Stimulated activated CD4-positive, alpha-beta T cell treated with anti-CD3 and anti-CD28 coated beads, Interleukin-12 subunit alpha, Interleukin-12 subunit beta, amount 100 ng/mL, for 4 hours (primary cell): ENCODE measurements at regions not wholly inside any gene's neighbourhood (a gene's known extent, or its start where the extent isn't known, plus 50 kb on each side); places are given as distances from the start of the nearest gene placed in this dataset.
"Not testable (repeated sequence)": the region's sequence is repeated elsewhere in the genome, so short reads cannot be mapped to it uniquely, and the experiment has no call there.

ENCODE experiments used
- DNase-seq: peaks from one replicate; pipeline ENCODE4 v3.0.0-alpha.2; 2020

- no peak for DNase-seq
Measured at GRCh38 chr2:14996351-14997014, 364.0 kb downstream of the LRATD1 start.

DNA sequence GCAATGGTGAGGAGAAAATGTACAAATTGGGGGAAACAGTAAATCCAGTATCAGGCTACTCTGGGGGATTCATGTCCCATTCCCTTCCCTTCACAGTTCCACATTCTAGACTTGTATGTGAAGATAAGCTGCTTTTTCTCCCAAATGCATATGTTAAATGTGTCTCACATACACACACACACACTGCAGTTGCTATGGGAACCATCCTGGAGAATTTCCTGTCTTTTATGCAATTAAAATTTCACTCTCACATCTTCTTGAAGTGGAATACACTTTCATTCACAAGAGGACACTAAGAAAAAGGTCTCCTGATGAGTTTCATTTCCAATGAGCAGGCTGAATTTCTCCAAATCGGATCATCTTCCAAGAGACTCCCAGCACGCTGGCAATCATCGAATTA is 366.0 kb downstream of the LRATD1 start:
- DNase-seq, result no peak

DNA sequence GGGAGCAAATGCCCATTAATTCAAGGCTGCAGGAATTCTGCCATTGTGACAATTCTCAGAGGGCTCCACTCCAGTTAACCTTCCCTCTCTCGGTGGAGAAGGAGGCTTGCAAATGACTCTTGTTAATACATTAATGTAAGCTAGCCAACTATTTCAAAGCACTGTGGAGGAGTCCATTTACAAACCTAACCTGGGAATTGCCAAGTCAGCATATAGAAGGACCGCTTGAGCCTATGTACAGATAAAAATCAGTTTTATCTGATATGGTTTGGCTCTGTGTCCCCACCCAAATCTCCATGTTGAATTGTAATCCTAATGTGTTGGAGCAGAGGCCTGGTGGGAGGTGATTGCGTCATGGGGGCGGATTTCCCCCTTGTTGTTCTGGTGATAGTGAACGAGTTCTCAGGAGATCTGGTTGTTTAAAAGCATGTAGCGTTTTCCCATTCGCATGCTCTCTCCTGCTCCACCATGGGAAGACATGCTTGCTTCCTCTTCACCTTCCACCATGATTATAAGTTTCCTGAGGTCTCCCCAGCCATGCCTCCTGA is 366.7 kb downstream of the LRATD1 start:
- DNase-seq, result no peak

- DNase-seq, result not testable (repeated sequence)
Measured at GRCh38 chr2:15002519-15002918, 370.0 kb downstream of the LRATD1 start.

- DNase-seq, result no peak
Measured at GRCh38 chr2:15006667-15007066, 374.1 kb downstream of the LRATD1 start.

GRCh38 chr2:15009681-15010080 is 377.2 kb downstream of the LRATD1 start:
- DNase-seq, result no peak

DNA sequence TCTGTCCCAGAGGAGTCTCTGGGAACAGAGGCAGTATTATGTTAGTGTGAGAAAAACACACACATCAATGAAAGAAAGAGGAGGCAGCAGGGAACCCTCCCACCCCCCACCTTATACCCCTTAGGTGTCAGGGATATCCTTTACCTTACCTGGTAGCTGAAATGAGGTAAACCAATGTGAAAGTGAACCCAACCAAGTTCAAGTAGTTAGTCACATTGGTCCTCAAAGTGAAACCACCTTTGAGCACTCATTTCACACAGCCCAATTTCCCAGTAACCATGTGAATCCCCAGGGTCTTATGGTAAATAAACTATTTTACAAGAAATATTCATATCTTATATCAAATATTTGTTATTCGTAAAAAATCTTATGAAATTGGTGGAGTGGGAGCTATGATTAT is 377.8 kb downstream of the LRATD1 start:
- DNase-seq, result no peak

- DNase-seq, result no peak
Measured at GRCh38 chr2:15018814-15019213, 386.3 kb downstream of the LRATD1 start.

DNA sequence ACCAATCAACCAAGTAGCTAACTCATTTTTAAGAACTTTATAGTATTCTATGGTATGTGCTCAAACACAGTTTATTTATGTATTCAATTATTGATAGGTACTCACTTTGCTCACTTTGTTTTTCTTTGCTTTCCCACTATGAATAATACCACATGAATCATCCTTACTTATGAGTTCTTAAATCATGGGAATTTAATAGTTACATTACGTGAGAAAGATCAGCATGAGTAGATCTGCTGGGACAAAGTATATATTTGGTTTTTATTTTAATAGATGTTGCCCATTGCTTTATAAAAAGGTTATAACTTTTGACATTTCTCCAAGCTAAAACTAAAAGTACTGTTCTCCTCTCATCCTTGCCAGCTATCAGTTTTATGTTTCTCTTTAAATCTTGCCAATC is 390.7 kb downstream of the LRATD1 start:
- no peak for DNase-seq

- DNase-seq, result no peak
Measured at GRCh38 chr2:15028406-15028805, 395.9 kb downstream of the LRATD1 start.

- no peak for DNase-seq
Measured at GRCh38 chr2:15031745-15032240, 399.3 kb downstream of the LRATD1 start.

GRCh38 chr2:15034246-15034645 is 401.7 kb downstream of the LRATD1 start:
- no peak for DNase-seq

- no peak for DNase-seq
Measured at GRCh38 chr2:15034860-15035259, 402.3 kb downstream of the LRATD1 start.

DNA sequence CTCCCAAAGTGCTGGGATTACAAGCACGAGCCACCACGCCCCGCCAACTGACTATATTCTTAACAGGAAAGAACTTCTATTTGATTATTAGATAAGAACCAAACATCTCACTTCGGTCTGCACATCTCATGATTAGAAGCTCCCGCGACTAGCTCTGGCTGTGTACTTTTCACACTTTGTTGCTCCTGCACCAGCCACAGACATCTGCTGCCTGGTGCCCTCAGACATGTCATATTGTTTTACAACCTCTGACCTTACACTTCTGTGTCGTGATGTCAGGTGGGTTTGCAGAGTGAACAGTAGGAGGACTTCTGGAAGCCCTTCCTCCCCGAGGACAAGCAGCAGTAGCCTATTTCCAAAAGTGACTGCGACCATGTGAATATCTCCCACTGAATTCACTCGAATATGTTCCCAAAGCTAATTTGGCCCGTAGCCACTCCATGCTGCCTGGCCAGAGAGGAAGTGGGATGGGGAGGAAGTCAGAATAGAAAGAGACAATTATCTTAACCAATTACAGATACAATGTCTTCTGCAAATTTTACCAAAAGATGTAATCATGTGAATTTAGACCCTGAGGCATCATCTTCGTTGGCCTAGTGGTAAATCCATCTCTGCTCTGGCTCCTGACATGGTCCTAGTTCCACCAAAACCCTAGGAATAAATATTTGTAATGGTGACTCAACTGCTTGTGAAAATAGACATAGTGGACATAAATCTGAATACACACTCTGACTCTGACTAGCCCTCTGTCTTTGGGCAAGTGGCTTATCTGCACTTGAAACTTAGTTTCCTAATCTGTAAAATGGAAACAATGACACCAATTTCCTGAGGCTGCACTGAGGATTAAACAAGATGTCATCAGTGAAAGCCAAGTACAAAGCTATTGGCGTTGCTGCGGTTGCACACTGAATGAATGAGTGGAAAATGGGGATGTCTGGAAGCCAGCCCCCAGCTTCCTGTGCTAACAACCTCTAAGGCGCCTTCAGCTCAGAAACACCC is 406.1 kb downstream of the LRATD1 start:
- DNase-seq, result no peak

GRCh38 chr2:15040429-15041084 is 408.0 kb downstream of the LRATD1 start:
- DNase-seq, result no peak

GRCh38 chr2:15041429-15041837 is 408.9 kb downstream of the LRATD1 start:
- DNase-seq, result no peak

- DNase-seq, result no peak
Measured at GRCh38 chr2:15042801-15043217, 410.3 kb downstream of the LRATD1 start.

DNA sequence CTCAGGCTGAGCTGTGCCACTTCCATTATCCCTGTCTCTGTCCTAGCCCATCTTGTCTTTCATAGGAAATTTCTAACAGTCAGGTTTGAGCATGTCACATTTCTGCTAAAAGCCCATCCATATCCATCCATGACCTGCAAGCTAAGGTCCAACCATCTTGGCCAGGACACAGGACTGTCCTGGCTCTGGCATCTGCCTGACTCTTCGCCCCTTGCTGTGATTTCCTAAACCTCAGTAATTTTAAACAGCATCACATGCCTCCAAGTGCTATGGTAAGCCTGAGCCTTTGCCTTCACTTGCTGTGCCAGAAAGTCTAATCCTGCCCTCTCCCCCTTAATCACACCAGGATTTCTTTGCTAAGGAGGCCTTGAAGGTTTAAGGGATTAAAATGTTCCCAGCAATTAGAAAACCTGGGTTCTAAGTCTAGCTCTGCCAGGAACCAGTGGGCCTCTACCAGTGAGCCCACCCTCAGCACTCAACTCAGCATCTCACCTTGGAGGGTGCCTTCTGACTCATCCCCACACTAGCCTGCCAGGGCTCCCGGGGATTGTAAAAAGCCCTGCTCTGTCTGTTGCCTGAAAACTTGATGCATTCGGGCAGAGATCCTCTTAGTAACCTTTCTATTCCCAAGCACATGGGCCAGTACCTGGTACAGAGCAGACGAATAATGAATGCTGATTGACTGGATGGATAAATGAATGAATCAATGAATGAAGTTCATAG is 411.0 kb downstream of the LRATD1 start:
- no peak for DNase-seq

- DNase-seq, result no peak
Measured at GRCh38 chr2:15045054-15045453, 412.5 kb downstream of the LRATD1 start.

DNA sequence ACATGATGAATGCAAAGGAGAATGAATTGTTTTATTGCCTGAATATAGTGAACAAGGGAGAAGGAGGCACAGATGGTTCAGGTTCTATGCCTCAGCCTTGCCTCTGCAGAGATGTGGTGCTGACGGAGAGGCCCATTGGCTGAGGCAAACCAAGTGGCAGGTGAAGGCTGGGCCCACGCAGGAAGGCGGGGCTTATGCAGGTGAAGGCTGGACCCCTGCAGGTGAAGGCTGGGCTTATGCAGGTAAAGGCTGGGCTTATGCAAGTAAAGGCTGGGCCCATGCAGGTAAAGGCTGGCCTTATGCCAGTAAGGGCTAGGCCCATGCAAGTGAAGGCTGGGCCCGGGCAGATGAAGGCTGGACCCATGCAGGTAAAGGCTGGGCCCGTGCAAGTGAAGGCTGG is 414.7 kb downstream of the LRATD1 start:
- no peak for DNase-seq

GRCh38 chr2:15048000-15048399 is 415.5 kb downstream of the LRATD1 start:
- DNase-seq, result no peak
